ENCODE measurements at regions not wholly inside any gene's neighbourhood (a gene's known extent, or its start where the extent isn't known, plus 50 kb on each side); places are given as distances from the start of the nearest gene placed in this dataset.

DNA sequence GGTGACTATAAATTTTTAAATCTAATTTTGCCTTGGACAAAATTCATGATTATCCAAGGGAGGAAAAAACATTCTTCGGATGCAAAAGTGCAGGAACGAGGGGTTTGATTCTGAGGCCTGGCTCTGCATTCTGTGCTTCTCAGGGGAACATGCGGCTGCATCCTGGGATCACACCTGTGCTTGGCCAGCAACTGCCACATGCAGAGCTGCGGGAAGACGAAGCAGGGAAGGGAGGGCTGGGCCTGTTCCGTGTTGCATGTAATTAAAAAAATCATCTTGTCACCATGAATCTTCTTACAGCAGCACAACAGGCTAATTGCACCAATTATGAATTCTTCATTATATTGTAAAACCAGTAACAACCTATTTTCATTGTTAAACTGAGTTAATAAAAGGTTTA lies 158.0 kb upstream of the ALKAL2 start:
- TF ChIP-seq, protein P1, sequence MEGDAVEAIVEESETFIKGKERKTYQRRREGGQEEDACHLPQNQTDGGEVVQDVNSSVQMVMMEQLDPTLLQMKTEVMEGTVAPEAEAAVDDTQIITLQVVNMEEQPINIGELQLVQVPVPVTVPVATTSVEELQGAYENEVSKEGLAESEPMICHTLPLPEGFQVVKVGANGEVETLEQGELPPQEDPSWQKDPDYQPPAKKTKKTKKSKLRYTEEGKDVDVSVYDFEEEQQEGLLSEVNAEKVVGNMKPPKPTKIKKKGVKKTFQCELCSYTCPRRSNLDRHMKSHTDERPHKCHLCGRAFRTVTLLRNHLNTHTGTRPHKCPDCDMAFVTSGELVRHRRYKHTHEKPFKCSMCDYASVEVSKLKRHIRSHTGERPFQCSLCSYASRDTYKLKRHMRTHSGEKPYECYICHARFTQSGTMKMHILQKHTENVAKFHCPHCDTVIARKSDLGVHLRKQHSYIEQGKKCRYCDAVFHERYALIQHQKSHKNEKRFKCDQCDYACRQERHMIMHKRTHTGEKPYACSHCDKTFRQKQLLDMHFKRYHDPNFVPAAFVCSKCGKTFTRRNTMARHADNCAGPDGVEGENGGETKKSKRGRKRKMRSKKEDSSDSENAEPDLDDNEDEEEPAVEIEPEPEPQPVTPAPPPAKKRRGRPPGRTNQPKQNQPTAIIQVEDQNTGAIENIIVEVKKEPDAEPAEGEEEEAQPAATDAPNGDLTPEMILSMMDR (conservative IDR thresholded peaks at IDR 0.05; ENCODE audit: low read depth, low read length) = no peak
- no peak for TF ChIP-seq EZH2phosphoT487 (IDR thresholded peaks at IDR 0.05; ENCODE audit: borderline replicate concordance, low read length)
- no peak for TF ChIP-seq EZH2 (IDR thresholded peaks at IDR 0.05; ENCODE audit: low read length, unreplicated experiment)

Measured in PC-3 (cell line).